ENCODE measurements at regions not wholly inside any gene's neighbourhood (a gene's known extent, or its start where the extent isn't known, plus 50 kb on each side); places are given as distances from the start of the nearest gene placed in this dataset.

DNA sequence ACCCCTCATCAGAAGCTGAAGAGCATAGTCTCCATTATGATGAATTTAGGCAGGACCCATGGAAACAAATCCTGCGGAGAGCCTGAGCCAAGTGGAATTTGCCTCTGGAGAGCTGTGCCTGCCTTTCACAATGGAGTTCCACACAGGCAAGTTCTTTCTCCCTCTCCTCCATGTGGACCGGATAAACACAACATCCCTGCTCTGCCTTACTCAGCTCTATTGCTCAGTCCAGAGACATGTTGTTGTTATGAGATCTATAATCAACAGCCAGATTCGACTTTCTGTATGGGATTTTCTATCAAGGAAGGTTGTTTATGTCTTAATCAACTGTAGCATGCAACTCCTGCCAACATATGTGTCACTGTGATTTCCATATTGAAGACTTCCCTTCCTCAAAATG is 59.5 kb upstream of the ELMO1 start:
- TF ChIP-seq, protein P1, sequence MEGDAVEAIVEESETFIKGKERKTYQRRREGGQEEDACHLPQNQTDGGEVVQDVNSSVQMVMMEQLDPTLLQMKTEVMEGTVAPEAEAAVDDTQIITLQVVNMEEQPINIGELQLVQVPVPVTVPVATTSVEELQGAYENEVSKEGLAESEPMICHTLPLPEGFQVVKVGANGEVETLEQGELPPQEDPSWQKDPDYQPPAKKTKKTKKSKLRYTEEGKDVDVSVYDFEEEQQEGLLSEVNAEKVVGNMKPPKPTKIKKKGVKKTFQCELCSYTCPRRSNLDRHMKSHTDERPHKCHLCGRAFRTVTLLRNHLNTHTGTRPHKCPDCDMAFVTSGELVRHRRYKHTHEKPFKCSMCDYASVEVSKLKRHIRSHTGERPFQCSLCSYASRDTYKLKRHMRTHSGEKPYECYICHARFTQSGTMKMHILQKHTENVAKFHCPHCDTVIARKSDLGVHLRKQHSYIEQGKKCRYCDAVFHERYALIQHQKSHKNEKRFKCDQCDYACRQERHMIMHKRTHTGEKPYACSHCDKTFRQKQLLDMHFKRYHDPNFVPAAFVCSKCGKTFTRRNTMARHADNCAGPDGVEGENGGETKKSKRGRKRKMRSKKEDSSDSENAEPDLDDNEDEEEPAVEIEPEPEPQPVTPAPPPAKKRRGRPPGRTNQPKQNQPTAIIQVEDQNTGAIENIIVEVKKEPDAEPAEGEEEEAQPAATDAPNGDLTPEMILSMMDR (IDR thresholded peaks at IDR 0.05), result no peak
- TF ChIP-seq POLR2A (IDR thresholded peaks at IDR 0.05) (no peak), POLR2AphosphoS5 (IDR thresholded peaks at IDR 0.05; ENCODE audit: insufficient read depth in 1 of 2, low read depth in 1 of 2) (no peak)

Measured in vagina (tissue), 2 donors.